Endothelial cell of umbilical vein (primary cell): ENCODE measurements at regions not wholly inside any gene's neighbourhood (a gene's known extent, or its start where the extent isn't known, plus 50 kb on each side); places are given as distances from the start of the nearest gene placed in this dataset.

Source experiments
- BruUV-seq: library from RNA; stranded (reverse); fragments of 400-500 nt; replicated peaks from 2 replicates; lab custom pipeline; 2021; lab: Mats Ljungman, UMichigan
- CTCF ChIA-PET: fragments of 300-600, 350-600 bp; sonication (Branson Sonifier 250); formaldehyde crosslinking; loops from one replicate; lab custom pipeline; 2021; ENCODE audit warnings: antibody characterized with exemption, inconsistent platforms; lab: Charles Lee
- POLR2A ChIA-PET: fragments of 300-600, 350-600 bp; sonication (Branson Sonifier 250); formaldehyde crosslinking; loops from one replicate; lab custom pipeline; 2021; ENCODE audit warnings: antibody characterized with exemption, inconsistent platforms; lab: Charles Lee
- DNase-seq: peaks from one replicate; pipeline ENCODE4 v3.0.0-alpha.2; 2011; ENCODE audit warnings: low read depth, low spot score
- FAIRE-seq: peaks from 2 replicates; lab custom pipeline; 2011; peaks lifted over from hg19 to GRCh38; lab: Jason Lieb, UNC
- H2AFZ ChIP-seq: 2 replicates; pipeline ENCODE4 v1.6.0; 2012; ENCODE audit warnings: low read depth, low read length, control low read depth, inconsistent platforms
- H3K27ac ChIP-seq: 2 replicates; pipeline ENCODE4 v1.5.1; 2011; ENCODE audit warnings: low read depth, mild to moderate bottlenecking, control low read depth, low read length, moderate library complexity; ENCODE audit not compliant: insufficient read depth
- H3K27me3 ChIP-seq, 2 experiments: 2 replicates each; pipeline versions ENCODE4 v1.6.0 to v1.6.1; 2011; ENCODE audit warnings: low read length in 2 of 2, mixed read lengths in 1 of 2; ENCODE audit not compliant: control insufficient read depth in 2 of 2, insufficient read depth in 2 of 2
- H3K36me3 ChIP-seq, 2 experiments: 2 replicates in 1 of 2; 3 replicates in 1 of 2; pipeline ENCODE4 v1.5.1; 2011; ENCODE audit warnings: low read length in 2 of 2, mild to moderate bottlenecking in 1 of 2, moderate library complexity in 1 of 2; ENCODE audit not compliant: control insufficient read depth in 2 of 2, insufficient read depth in 2 of 2; ENCODE audit errors: extremely low read depth in 1 of 2
- H3K4me1 ChIP-seq: 3 replicates; pipeline ENCODE4 v1.5.1; 2011; ENCODE audit warnings: mild to moderate bottlenecking, low read length; ENCODE audit not compliant: control insufficient read depth, insufficient read depth; ENCODE audit errors: extremely low read depth
- H3K4me2 ChIP-seq: 2 replicates; pipeline ENCODE4 v1.6.1; 2011; ENCODE audit warnings: low read length, control low read depth, mixed read lengths; ENCODE audit not compliant: insufficient read depth
- H3K4me3 ChIP-seq, 3 experiments: fragments of 200-600 bp in 1 of 3; sonication (generic), shearing (Covaris generic) in 1 of 3; replicated peaks in 1 of 3; 2 replicates each; pipeline ENCODE4 v1.5.1; 2011 to 2016; ENCODE audit warnings: control low read depth in 3 of 3, low read length in 3 of 3, mild to moderate bottlenecking in 2 of 3, inconsistent platforms in 1 of 3, low read depth in 1 of 3, moderate library complexity in 1 of 3; ENCODE audit not compliant: insufficient read depth in 1 of 3
- H3K79me2 ChIP-seq: 2 replicates; pipeline ENCODE4 v1.6.0; 2012; ENCODE audit warnings: low read length, inconsistent platforms; ENCODE audit not compliant: control insufficient read depth, insufficient read depth
- H3K9ac ChIP-seq: replicated peaks from 2 replicates; pipeline ENCODE3; 2011; ENCODE audit warnings: low read length, control low read depth; ENCODE audit not compliant: insufficient read depth; ENCODE audit errors: extremely low read depth
- H3K9me1 ChIP-seq: replicated peaks from 3 replicates; pipeline ENCODE4 v1.6.0; 2011; ENCODE audit warnings: mild to moderate bottlenecking, low read length; ENCODE audit not compliant: control insufficient read depth, insufficient read depth; ENCODE audit errors: extremely low read depth
- H3K9me3 ChIP-seq: replicated peaks from 2 replicates; pipeline ENCODE4 v1.5.1; 2012; ENCODE audit warnings: low read length, inconsistent platforms; ENCODE audit not compliant: control insufficient read depth, insufficient read depth
- H4K20me1 ChIP-seq: replicated peaks from 2 replicates; pipeline ENCODE3; 2011; ENCODE audit warnings: mild to moderate bottlenecking, low read length; ENCODE audit not compliant: control insufficient read depth, insufficient read depth; ENCODE audit errors: extremely low read depth
- EZH2 ChIP-seq: IDR thresholded peaks from 2 replicates; pipeline ENCODE4 v1.6.1; 2012; ENCODE audit warnings: borderline replicate concordance, low read depth, mild to moderate bottlenecking, moderate library complexity, low read length, inconsistent platforms; ENCODE audit not compliant: severe bottlenecking
- FOS ChIP-seq: IDR thresholded peaks from 2 replicates; pipeline ENCODE4 v1.6.1; 2011; ENCODE audit warnings: mild to moderate bottlenecking, low read length, moderate library complexity, borderline replicate concordance; ENCODE audit not compliant: insufficient read depth
- GATA2 ChIP-seq: IDR thresholded peaks from 2 replicates; pipeline ENCODE4 v1.7.0; 2011; ENCODE audit warnings: low read depth, mild to moderate bottlenecking, moderate library complexity, mixed read lengths, low read length; ENCODE audit not compliant: insufficient read length, insufficient read depth
- JUN ChIP-seq: IDR thresholded peaks from 2 replicates; pipeline ENCODE4 v1.6.1; 2011; ENCODE audit warnings: borderline replicate concordance, low read depth; ENCODE audit not compliant: insufficient read length, insufficient read depth
- MYC ChIP-seq: IDR thresholded peaks from one replicate; pipeline ENCODE4 v1.6.1; 2011; ENCODE audit warnings: mild to moderate bottlenecking, low read depth, low read length
- POLR2A ChIP-seq: IDR thresholded peaks from 2 replicates; pipeline ENCODE4 v1.6.1; 2012; ENCODE audit warnings: low read depth, mild to moderate bottlenecking, control low read depth, low read length
- POLR2AphosphoS5 ChIP-seq: IDR thresholded peaks from 2 replicates; pipeline ENCODE4 v1.6.1; 2012; ENCODE audit warnings: low read depth, mild to moderate bottlenecking, control low read depth, low read length, moderate library complexity; ENCODE audit not compliant: insufficient read depth
- dilution Hi-C: fragments of 300-500 bp; cut with MboI; formaldehyde crosslinking; loops from one replicate; pipeline ENCODE4 v1.15.0; 2019; ENCODE audit warnings: low sequenced_read_pairs; ENCODE audit not compliant: extremely low pct_ligation_motif_present
- intact Hi-C: fragments of 100-400 bp; cut with micrococcal nuclease; formaldehyde crosslinking; loops from one replicate; pipeline ENCODE4 v1.10.0; 2022
- TF ChIP-seq, protein P1 (sequence below): IDR thresholded peaks from 2 replicates; pipeline ENCODE4 v1.6.1; 2011; ENCODE audit not compliant: insufficient read depth, insufficient read length
- TF ChIP-seq, protein P2 (sequence below), 2 donors: IDR thresholded peaks; 1 replicate in 1 of 2; 2 replicates in 1 of 2; pipeline ENCODE4 v1.5.1; 2011; ENCODE audit warnings: low read length in 2 of 2, mild to moderate bottlenecking in 2 of 2, moderate library complexity in 2 of 2, control low read depth in 1 of 2, inconsistent platforms in 1 of 2, low read depth in 1 of 2; ENCODE audit not compliant: insufficient read depth in 1 of 2; ENCODE audit errors: extremely low read depth in 1 of 2

DNA sequence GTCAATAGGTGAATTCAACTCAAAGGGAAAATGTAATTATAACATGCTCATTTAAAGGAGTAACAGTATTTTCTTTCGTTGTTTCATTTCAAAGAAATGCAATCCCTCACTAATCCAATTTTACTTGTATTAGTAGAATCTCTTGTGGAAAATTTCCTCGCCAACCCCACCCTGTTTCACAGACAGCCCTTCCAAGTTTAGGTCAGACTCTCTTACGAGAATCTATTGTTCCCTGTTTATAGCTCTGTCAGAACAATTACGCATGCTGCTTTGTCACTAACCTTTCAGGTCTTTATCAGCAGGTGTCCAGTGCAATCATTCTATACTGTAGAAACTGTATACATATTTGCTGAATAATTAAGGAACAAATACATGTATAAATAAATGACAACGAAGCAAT lies 657.8 kb upstream of the LINC00305 start:
- Histone ChIP-seq H3K4me1 (no peaks in the 10 kb centered on the region), H3K27me3 (no peaks in the 10 kb centered on the region), H3K9me3 (peaks cover 6% of the 10 kb centered on the region), H3K9ac (no peak overlapping the region), H3K36me3 (no peaks in the 10 kb centered on the region), H4K20me1 (no peaks in the 10 kb centered on the region), H3K4me2 (no peak overlapping the region), H3K4me3 (no peak overlapping the region), H3K79me2 (no peaks in the 10 kb centered on the region), H3K9me1 (no peaks in the 10 kb centered on the region), H3K27ac (no peak overlapping the region), H2AFZ (no peak overlapping the region)
- ChIA-PET POLR2A (no interaction called here), CTCF (no interaction called here)
- no TSS peak for BruUV-seq
- intact Hi-C loops (no loop called here), dilution Hi-C loops (no loop called here)
- FAIRE-seq (no peak), DNase-seq (no peak)
- TF ChIP-seq, protein P1, sequence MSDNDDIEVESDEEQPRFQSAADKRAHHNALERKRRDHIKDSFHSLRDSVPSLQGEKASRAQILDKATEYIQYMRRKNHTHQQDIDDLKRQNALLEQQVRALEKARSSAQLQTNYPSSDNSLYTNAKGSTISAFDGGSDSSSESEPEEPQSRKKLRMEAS: no peak
- TF ChIP-seq MYC (no peak), EZH2 (no peak), GATA2 (no peak), JUN (no peak), FOS (no peak), POLR2A (no peak), POLR2AphosphoS5 (no peak)
- TF ChIP-seq, protein P2, sequence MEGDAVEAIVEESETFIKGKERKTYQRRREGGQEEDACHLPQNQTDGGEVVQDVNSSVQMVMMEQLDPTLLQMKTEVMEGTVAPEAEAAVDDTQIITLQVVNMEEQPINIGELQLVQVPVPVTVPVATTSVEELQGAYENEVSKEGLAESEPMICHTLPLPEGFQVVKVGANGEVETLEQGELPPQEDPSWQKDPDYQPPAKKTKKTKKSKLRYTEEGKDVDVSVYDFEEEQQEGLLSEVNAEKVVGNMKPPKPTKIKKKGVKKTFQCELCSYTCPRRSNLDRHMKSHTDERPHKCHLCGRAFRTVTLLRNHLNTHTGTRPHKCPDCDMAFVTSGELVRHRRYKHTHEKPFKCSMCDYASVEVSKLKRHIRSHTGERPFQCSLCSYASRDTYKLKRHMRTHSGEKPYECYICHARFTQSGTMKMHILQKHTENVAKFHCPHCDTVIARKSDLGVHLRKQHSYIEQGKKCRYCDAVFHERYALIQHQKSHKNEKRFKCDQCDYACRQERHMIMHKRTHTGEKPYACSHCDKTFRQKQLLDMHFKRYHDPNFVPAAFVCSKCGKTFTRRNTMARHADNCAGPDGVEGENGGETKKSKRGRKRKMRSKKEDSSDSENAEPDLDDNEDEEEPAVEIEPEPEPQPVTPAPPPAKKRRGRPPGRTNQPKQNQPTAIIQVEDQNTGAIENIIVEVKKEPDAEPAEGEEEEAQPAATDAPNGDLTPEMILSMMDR (IDR thresholded peaks at IDR 0.05; ENCODE audit: extremely low read depth in 1 of 2, insufficient read depth in 1 of 2, low read depth in 1 of 2, low read length in 2 of 2): no peak
